ENCODE measurements at regions not wholly inside any gene's neighbourhood (a gene's known extent, or its start where the extent isn't known, plus 50 kb on each side); places are given as distances from the start of the nearest gene placed in this dataset.

DNA sequence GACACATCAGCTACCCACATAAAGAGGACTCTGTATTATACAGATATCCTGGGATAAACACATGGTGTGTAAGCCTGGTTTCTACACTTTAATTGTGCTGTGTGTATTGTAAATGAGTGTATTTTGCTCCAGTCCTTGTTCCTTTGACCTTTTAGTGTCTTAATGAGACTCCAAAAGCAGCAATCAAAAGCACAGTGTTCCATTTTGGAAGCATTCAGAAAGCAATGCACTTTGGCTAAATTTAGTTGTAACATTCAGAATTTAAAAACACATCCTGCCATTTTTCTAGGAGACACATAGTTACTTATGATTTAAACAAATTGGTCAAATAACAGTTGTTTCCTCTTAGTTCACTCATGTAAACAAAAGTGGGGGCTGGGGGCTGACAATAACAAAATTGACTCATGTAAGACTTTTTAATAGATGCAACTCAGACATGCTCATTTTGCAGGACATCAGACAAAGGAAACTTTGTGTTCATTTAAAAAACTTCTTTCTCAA lies 122.2 kb downstream of the GPR37 start:
- TF ChIP-seq POLR2A (IDR thresholded peaks at IDR 0.05; ENCODE audit: extremely low read depth, insufficient read length) (no peak), MAX (IDR thresholded peaks at IDR 0.05; ENCODE audit: low read depth, low read length) (no peak)
- TF ChIP-seq, protein P1, sequence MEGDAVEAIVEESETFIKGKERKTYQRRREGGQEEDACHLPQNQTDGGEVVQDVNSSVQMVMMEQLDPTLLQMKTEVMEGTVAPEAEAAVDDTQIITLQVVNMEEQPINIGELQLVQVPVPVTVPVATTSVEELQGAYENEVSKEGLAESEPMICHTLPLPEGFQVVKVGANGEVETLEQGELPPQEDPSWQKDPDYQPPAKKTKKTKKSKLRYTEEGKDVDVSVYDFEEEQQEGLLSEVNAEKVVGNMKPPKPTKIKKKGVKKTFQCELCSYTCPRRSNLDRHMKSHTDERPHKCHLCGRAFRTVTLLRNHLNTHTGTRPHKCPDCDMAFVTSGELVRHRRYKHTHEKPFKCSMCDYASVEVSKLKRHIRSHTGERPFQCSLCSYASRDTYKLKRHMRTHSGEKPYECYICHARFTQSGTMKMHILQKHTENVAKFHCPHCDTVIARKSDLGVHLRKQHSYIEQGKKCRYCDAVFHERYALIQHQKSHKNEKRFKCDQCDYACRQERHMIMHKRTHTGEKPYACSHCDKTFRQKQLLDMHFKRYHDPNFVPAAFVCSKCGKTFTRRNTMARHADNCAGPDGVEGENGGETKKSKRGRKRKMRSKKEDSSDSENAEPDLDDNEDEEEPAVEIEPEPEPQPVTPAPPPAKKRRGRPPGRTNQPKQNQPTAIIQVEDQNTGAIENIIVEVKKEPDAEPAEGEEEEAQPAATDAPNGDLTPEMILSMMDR (IDR thresholded peaks at IDR 0.05; ENCODE audit: low read depth, low read length), result no peak

All from NB4 (cell line).